ENCODE measurements at regions not wholly inside any gene's neighbourhood (a gene's known extent, or its start where the extent isn't known, plus 50 kb on each side); places are given as distances from the start of the nearest gene placed in this dataset.
"Not testable (repeated sequence)": the region's sequence is repeated elsewhere in the genome, so short reads cannot be mapped to it uniquely, and the experiment has no call there.

- not testable (repeated sequence) for DNase-seq
Measured at GRCh38 chr12:116327992-116328391, 50.5 kb upstream of the MED13L start.

DNA sequence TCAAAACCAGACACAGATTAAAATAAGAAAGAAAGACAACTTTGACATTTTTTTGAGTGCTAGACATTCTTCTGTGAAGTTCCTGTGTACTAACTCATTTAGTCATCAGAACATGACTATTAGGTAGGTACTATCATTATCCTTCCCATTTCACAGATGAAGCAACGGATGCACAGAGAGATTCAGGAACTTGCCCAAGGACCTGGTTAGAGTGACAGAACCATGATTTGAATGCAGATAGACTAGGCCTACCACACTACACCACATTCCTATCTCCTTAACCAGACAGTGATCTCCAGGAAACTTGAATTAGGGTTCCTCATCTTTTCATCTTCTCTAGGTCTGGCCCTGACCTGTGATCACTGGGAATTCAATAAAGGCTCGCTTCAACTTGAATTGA lies 54.4 kb upstream of the MED13L start:
- no peak for DNase-seq

DNA sequence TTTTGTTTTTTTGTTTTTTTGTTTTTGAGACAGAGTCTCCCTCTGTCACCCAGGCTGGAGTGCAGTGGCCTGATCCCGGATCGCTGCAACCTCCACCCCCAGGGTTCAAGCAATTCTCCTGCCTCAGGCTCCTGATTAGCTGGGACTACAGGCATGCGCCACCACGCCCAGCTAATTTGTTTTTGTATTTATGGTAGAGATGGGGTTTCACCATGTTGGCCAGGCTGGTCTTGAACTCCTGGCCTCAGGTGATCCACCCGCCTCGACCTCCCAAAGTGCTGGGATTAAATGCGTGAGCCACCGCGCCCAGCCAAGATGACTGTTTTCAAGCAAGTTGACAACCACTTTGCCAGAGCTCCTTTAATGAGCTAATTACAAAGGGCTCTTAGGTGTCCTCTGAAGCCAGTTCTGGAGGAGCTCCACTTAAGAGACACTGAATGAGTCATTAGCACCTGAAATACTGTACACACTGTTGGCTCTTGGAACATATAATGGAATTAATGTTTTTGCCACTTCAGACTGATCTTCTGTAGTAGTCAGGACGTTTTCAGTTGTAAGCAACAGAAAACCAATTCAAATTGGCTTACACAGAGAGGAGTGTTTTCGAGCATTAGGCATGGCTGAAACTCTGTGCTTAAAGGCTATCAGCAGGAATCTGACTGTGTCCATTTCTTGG lies 55.4 kb upstream of the MED13L start:
- DNase-seq: peak; percentile 71

- DNase-seq: peak; percentile 74
Measured at GRCh38 chr12:116333402-116333801, 55.9 kb upstream of the MED13L start.

DNA sequence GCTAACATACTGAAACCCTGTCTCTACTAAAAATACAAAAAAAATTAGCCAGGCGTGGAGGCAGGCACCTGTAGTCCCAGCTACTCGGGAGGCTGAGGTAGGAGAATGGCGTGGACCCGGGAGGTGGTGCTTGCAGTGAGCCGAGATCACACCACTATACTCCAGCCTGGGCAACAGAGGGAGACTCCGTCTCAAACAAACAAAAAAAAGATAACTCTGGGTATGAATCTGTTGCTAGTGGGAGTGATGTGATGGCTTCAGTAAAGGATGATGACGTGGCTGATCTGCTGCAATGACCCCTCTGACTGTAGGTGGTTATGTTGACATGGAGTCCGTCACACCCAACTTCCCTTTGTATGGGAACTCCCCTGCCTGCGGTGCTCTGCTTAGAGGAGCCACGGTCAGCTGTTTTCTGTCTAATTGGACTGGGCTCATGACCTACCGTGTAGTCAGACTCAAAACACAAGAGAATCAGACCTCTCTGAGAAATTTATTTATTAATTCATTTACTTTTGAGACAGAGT lies 59.1 kb upstream of the MED13L start:
- no peak for DNase-seq

- no peak for DNase-seq
Measured at GRCh38 chr12:116337312-116337711, 59.8 kb upstream of the MED13L start.

GRCh38 chr12:116338064-116338846 lies 60.8 kb upstream of the MED13L start:
- DNase-seq: no peak

DNA sequence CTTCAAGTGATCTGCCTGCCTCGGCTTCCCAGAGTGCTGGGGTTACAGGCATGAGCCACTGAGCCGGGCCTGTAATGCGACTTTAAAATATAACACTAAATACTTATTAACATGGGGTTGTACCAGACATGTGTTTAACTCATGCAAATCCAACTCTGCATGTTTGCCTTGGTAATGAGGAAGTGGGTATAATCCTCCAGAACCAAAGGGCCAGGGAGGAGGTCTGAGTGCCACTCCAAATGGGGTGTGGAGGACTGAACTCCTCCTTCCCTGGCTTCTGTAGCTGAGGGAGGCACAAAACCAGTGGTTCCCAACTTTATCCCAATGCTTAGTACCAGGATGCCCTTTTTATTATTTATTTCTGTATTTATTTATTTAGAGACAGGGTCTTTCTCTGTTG lies 61.6 kb upstream of the MED13L start:
- DNase-seq: no peak

DNA sequence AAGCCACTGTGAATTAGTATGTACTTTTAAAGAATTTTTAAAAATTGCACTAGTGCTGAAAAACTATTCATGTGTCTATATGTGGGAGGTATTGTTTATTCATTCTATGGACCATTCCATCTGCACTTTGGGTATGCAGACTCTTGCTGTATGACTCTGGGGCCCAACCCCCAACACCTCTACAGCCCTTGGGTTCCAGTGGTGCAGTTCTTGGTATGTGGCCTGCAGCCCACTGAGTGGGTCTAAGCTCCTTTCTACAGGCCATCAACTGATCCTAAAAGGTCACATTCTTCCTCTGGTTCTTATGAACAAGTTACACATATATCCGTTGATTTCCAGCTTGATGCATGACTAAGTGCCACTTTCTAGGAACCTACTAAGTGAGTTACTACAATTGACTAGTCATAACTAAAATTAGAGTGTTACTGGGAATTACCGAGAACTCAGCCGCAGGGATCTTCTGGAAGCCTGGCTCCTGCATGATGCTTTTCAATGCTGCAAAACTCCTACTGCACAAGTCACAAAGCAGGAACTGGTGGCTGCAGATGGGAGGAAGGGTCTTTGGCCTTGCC lies 62.4 kb upstream of the MED13L start:
- no peak for DNase-seq

GRCh38 chr12:116343331-116343884 lies 65.9 kb upstream of the MED13L start:
- no peak for DNase-seq

DNA sequence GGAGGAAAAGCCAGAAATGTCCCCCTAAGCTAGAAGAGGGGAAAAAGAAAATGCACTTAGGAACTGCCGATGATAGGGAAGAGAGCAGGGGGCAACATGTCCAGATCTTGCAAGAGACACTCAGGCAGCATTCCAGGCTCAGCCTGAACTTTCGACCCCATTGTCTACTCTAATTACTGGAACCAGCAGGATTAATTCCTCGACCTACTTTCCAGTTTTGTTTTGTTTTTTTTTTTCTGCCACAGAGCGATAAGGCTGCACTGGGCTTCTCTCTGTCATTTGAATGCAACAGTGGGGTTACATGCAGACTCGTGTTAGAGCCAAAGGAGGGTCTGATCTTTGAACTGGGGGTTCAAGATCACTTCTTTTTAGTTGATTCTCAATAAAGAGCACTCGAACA lies 68.7 kb upstream of the MED13L start:
- peak; percentile 81 for DNase-seq

DNA sequence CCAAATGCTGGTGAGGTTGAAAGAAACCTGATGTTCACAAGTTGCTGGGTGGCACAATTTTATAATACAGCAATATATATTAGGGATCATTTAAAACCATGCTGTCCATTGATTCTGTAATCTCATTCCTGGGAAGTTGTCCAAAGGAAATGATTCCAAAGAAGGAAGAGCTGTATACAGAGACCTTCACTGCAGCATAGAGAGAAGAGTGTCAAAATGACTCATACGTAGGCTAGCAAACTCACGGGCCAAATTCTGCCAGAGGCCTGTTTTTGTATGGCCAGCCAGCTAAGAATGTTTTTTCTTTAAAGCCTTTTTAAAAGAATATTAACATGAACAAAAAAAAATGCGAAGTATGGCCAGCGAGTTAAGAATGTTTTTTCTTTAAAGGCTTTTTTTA lies 69.2 kb upstream of the MED13L start:
- no peak for DNase-seq

DNA sequence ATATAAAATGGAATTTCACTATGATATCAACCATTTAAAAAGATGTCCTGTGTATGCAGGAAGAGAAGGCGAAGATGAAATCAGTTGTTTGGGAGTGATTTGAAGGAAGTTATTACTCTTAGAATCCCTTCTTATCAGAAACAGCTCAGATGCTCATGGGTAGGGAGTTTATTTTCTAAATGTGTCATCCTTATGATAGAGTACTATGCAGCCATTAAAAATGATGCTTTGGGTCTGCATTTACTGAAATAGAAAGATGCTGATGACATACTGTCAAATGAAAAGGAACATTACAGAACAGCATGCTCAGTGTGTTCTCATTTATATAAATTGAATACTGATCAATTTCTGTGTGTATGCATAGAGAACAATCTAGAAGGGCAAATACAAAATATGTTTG lies 69.8 kb upstream of the MED13L start:
- no peak for DNase-seq

DNA sequence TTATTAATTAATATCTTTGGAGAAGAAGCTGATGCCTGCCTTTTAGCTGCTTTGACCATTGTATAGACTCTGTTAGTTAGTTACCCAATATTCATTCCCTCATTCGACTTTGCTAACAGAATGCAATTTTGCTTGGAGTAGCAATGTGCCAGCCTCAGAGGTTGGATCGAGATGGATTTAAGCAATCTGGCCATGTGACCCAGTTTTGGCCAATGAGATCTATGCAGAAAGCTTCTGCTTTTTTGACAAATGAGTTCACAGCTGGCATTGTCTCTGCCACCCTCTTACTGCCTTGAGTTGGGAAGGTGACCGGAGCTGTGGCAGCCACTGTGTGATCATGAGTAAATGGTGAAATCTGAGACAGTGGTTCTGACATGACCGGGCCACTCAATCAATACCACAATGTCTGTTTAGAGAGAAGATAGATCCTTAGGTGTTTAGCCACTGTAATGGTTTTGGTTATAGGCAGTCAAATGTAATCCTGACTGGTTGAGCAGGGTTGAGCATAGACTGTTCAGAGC lies 74.9 kb upstream of the MED13L start:
- no peak for DNase-seq

DNA sequence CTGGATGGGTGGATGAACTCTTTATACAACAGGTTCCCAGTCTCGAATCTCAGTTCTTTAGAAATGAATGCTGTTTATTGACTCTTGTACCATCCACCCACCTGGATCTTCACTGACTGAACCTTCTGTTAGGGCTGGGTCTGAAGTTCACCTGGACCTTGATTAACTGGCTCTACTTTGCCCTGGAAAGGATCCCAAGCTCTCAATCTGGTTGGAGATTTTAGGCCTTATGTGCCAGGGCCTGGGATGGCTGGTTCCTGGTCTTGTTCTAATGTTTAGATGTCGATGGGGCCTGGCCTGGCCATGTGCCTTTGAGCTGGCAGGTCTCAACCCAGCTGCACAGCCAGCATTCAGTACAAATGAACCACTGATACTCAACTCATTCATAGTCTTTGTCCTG lies 76.5 kb upstream of the MED13L start:
- DNase-seq: no peak

GRCh38 chr12:116354534-116354933 lies 77.0 kb upstream of the MED13L start:
- DNase-seq: no peak

GRCh38 chr12:116354950-116355783 lies 77.7 kb upstream of the MED13L start:
- no peak for DNase-seq

DNA sequence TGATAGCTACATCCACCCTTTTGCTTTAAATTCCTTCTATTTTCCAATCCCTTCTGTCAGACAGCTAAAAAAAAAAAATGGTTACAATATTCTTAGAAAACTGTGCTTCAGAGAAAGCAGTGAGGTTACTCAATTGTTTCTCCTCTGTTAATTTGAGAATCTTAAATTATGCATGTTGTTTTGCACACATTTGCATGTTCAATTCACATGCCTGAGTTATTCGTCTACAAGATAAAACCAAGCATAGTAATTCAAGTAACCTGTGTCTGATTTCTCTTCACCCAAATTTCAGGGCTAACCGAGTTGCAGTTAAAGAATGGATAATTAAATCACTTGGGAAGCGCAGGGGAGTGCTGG lies 81.0 kb upstream of the MED13L start:
- no peak for DNase-seq

DNA sequence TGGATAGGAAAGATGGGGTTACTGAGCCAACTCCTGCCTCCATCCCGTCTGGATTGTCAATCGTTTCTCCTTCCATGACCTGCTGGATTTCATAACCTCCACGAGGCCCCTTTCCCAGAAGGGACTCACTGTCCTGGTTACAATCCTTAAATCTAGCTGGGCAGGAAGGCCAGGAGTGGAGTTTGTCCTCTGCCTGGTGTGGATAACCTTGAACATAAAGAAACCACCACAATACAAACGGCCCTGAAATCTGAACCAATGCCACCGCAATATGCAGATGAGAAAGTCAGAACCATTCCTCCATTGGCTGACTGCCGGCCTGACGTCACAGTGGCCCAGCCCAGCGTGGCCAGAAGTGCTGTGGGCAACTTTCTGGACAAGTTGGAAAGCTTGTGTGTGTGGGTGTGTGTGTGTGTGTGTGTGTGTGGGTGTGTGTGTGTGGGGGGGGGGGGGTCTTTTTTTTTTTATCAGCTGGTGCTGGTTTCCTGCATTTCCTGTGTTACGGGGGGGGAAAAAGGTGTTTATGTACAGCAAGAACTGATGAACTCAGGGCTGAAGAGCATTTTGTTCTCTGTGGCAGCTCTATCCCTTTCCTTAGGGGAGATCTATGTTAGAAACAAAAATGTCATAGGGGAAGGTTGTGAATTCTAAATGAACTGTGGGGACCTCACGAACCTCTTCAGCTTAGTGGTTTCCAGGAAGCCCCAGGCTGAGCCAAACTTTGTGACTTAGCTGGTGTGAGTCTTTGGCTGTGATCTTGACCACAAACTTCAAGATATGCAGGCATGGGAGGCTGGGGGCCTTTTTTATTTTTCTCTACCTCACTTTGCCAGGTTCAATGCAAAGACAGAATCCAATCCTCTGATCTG lies 81.6 kb upstream of the MED13L start:
- peak; percentile 98 for DNase-seq

- no peak for DNase-seq
Measured at GRCh38 chr12:116360579-116361413, 83.3 kb upstream of the MED13L start.
